ENCODE measurements at regions not wholly inside any gene's neighbourhood (a gene's known extent, or its start where the extent isn't known, plus 50 kb on each side); places are given as distances from the start of the nearest gene placed in this dataset.

- Histone ChIP-seq H3K4me1 (ENCODE audit: insufficient read depth) (no peaks in the 10 kb centered on the region), H3K4me3 (no peak overlapping the region), H3K4me2 (no peak overlapping the region), H3K79me2 (replicated peaks; ENCODE audit: insufficient read depth) (no peaks in the 10 kb centered on the region), H3K27ac (ENCODE audit: low read depth) (no peak overlapping the region), H3K36me3 (ENCODE audit: insufficient read depth) (no peaks in the 10 kb centered on the region), H3K27me3 (ENCODE audit: insufficient read depth) (no peaks in the 10 kb centered on the region), H4K20me1 (replicated peaks; ENCODE audit: insufficient read depth) (no peaks in the 10 kb centered on the region), H2AFZ (no peak overlapping the region), H3K9me2 (ENCODE audit: insufficient read depth) (no peaks in the 10 kb centered on the region), H3F3A (replicated peaks; ENCODE audit: low read depth) (no peaks in the 10 kb centered on the region)
- Mint-ChIP-seq H3K4me1 (no peaks in the 10 kb centered on the region; the same call in 2 of the 3 replicates), H3K9me3 (no peaks in the 10 kb centered on the region), H3K36me3 (ENCODE audit: low read depth) (no peaks in the 10 kb centered on the region), H3K27ac (no peak overlapping the region; the same call in 1 of the 2 replicates), H3K4me3 (no peak overlapping the region), H3K27me3 (ENCODE audit: insufficient read depth, low read depth, poor library complexity) (no peaks in the 10 kb centered on the region)
- DNase-seq (ENCODE audit: low spot score) (no peak), ATAC-seq (no peak)
- no peak for TF ChIP-seq STAT1 (IDR thresholded peaks at IDR 0.05; ENCODE audit: unreplicated experiment)
- no peak for TF ChIP-seq ZNF114 (CRISPR knock-in tag; IDR thresholded peaks at IDR 0.05)
- TF ChIP-seq, protein P1, sequence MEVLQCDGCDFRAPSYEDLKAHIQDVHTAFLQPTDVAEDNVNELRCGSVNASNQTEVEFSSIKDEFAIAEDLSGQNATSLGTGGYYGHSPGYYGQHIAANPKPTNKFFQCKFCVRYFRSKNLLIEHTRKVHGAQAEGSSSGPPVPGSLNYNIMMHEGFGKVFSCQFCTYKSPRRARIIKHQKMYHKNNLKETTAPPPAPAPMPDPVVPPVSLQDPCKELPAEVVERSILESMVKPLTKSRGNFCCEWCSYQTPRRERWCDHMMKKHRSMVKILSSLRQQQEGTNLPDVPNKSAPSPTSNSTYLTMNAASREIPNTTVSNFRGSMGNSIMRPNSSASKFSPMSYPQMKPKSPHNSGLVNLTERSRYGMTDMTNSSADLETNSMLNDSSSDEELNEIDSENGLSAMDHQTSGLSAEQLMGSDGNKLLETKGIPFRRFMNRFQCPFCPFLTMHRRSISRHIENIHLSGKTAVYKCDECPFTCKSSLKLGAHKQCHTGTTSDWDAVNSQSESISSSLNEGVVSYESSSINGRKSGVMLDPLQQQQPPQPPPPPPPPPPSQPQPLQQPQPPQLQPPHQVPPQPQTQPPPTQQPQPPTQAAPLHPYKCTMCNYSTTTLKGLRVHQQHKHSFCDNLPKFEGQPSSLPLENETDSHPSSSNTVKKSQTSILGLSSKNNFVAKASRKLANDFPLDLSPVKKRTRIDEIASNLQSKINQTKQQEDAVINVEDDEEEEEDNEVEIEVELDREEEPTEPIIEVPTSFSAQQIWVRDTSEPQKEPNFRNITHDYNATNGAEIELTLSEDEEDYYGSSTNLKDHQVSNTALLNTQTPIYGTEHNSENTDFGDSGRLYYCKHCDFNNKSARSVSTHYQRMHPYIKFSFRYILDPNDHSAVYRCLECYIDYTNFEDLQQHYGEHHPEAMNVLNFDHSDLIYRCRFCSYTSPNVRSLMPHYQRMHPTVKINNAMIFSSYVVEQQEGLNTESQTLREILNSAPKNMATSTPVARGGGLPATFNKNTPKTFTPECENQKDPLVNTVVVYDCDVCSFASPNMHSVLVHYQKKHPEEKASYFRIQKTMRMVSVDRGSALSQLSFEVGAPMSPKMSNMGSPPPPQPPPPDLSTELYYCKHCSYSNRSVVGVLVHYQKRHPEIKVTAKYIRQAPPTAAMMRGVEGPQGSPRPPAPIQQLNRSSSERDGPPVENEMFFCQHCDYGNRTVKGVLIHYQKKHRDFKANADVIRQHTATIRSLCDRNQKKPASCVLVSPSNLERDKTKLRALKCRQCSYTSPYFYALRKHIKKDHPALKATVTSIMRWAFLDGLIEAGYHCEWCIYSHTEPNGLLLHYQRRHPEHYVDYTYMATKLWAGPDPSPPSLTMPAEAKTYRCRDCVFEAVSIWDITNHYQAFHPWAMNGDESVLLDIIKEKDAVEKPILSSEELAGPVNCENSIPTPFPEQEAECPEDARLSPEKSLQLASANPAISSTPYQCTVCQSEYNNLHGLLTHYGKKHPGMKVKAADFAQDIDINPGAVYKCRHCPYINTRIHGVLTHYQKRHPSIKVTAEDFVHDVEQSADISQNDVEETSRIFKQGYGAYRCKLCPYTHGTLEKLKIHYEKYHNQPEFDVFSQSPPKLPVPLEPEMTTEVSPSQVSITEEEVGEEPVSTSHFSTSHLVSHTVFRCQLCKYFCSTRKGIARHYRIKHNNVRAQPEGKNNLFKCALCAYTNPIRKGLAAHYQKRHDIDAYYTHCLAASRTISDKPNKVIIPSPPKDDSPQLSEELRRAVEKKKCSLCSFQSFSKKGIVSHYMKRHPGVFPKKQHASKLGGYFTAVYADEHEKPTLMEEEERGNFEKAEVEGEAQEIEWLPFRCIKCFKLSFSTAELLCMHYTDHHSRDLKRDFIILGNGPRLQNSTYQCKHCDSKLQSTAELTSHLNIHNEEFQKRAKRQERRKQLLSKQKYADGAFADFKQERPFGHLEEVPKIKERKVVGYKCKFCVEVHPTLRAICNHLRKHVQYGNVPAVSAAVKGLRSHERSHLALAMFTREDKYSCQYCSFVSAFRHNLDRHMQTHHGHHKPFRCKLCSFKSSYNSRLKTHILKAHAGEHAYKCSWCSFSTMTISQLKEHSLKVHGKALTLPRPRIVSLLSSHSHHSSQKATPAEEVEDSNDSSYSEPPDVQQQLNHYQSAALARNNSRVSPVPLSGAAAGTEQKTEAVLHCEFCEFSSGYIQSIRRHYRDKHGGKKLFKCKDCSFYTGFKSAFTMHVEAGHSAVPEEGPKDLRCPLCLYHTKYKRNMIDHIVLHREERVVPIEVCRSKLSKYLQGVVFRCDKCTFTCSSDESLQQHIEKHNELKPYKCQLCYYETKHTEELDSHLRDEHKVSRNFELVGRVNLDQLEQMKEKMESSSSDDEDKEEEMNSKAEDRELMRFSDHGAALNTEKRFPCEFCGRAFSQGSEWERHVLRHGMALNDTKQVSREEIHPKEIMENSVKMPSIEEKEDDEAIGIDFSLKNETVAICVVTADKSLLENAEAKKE (CRISPR knock-in tag; IDR thresholded peaks at IDR 0.05): no peak
- no peak for TF ChIP-seq POLR2AphosphoS5 (IDR thresholded peaks at IDR 0.05; ENCODE audit: low read depth)
- no peak for TF ChIP-seq NANOG (IDR thresholded peaks at IDR 0.05; ENCODE audit: borderline replicate concordance)
These were observed 362.2 kb upstream of the PCDH20 start for GRCh38 chr13:61777899-61778298.

DNA sequence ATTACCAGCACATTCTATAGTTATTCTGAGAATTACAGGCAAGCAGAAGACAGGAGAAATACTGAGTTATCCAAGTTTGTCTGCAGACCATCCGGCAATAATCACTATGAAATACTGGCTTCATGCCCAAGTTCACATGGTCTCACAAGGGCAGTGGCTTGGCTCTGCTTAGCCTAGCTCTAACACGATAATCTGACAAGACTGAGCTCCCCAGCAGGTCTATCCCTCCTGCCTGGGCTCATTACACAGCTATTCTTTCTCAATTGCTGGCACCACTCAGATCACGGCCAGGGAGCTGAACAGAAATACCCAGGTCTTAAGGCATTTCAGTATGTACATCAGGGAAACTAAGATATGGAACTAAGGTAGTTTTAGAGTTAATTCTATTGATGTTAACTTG lies 361.6 kb upstream of the PCDH20 start:
- H3K36me3 Mint-ChIP-seq (ENCODE audit: low read depth): no peaks in the 10 kb centered on the region
- Histone ChIP-seq H3K79me2 (replicated peaks; ENCODE audit: insufficient read depth) (no peaks in the 10 kb centered on the region), H2AFZ (no peak overlapping the region), H3K4me1 (ENCODE audit: insufficient read depth) (no peaks in the 10 kb centered on the region), H3K27ac (ENCODE audit: low read depth) (no peak overlapping the region), H3K36me3 (ENCODE audit: insufficient read depth) (no peaks in the 10 kb centered on the region), H3K4me3 (no peak overlapping the region), H3K9me2 (ENCODE audit: insufficient read depth) (no peaks in the 10 kb centered on the region), H3K27me3 (ENCODE audit: insufficient read depth) (no peaks in the 10 kb centered on the region), H3K4me2 (no peak overlapping the region), H4K20me1 (replicated peaks; ENCODE audit: insufficient read depth) (no peaks in the 10 kb centered on the region), H3F3A (replicated peaks; ENCODE audit: low read depth) (no peaks in the 10 kb centered on the region)
- no peak overlapping the region for H3K4me3 Mint-ChIP-seq
- no peaks in the 10 kb centered on the region for H3K9me3 Mint-ChIP-seq
- H3K4me1 Mint-ChIP-seq: no peaks in the 10 kb centered on the region; the same call in 2 of the 3 replicates
- H3K27me3 Mint-ChIP-seq (ENCODE audit: insufficient read depth, low read depth, poor library complexity): no peaks in the 10 kb centered on the region
- DNase-seq (ENCODE audit: low spot score) (peak; percentile 14), ATAC-seq (peak; percentile 75)
- H3K27ac Mint-ChIP-seq: no peak overlapping the region
- TF ChIP-seq POLR2AphosphoS5 (IDR thresholded peaks at IDR 0.05; ENCODE audit: low read depth) (no peak), EZH2 (IDR thresholded peaks at IDR 0.05; ENCODE audit: low read depth, unreplicated experiment) (no peak), REST (IDR thresholded peaks at IDR 0.05; ENCODE audit: unreplicated experiment) (no peak), CREB1 (CRISPR knock-in tag; IDR thresholded peaks at IDR 0.05; ENCODE audit: low read depth) (no peak), ZNF114 (CRISPR knock-in tag; IDR thresholded peaks at IDR 0.05) (no peak)

Data from GM23338 (cell line).